Activated naive CD4-positive, alpha-beta T cell treated with anti-CD3 and anti-CD28 coated beads, Interleukin-2, amount 50 U/mL, for 24 hours (primary cell): ENCODE measurements at regions not wholly inside any gene's neighbourhood (a gene's known extent, or its start where the extent isn't known, plus 50 kb on each side); places are given as distances from the start of the nearest gene placed in this dataset.

Experiments used
- H3K27ac Mint-ChIP-seq: one replicate; pipeline ENCODE4 v1.8.0; 2021; ENCODE audit warnings: mild to moderate bottlenecking, mixed read lengths
- H3K27me3 Mint-ChIP-seq: one replicate; pipeline ENCODE4 v1.8.0; 2021; ENCODE audit warnings: mixed read lengths
- H3K36me3 Mint-ChIP-seq: one replicate; pipeline ENCODE4 v1.8.0; 2021; ENCODE audit warnings: mixed read lengths
- H3K4me1 Mint-ChIP-seq: one replicate; pipeline ENCODE4 v1.8.0; 2021; ENCODE audit warnings: mixed read lengths
- H3K4me3 Mint-ChIP-seq: one replicate; pipeline ENCODE4 v1.8.0; 2021; ENCODE audit warnings: mild to moderate bottlenecking, mixed read lengths
- H3K9me3 Mint-ChIP-seq: one replicate; pipeline ENCODE4 v1.8.0; 2021; ENCODE audit warnings: mixed read lengths

GRCh38 chr12:91289906-91290305 lies 107.3 kb upstream of the DCN start:
- Mint-ChIP-seq H3K4me1 (no peaks in the 10 kb centered on the region), H3K9me3 (no peaks in the 10 kb centered on the region), H3K36me3 (no peaks in the 10 kb centered on the region), H3K27ac (no peak overlapping the region), H3K4me3 (no peak overlapping the region), H3K27me3 (peaks cover 7% of the 10 kb centered on the region)

- Mint-ChIP-seq H3K4me1 (no peaks in the 10 kb centered on the region), H3K36me3 (no peaks in the 10 kb centered on the region), H3K4me3 (no peak overlapping the region), H3K27ac (no peak overlapping the region), H3K9me3 (no peaks in the 10 kb centered on the region), H3K27me3 (peaks cover 9% of the 10 kb centered on the region)
These were observed 106.5 kb upstream of the DCN start for GRCh38 chr12:91289072-91289471.

GRCh38 chr12:91287753-91288152 lies 105.1 kb upstream of the DCN start:
- Mint-ChIP-seq H3K4me3 (no peak overlapping the region), H3K27me3 (peaks cover 4% of the 10 kb centered on the region), H3K27ac (no peak overlapping the region), H3K4me1 (no peaks in the 10 kb centered on the region), H3K9me3 (no peaks in the 10 kb centered on the region), H3K36me3 (no peaks in the 10 kb centered on the region)

GRCh38 chr12:91278126-91278525 lies 95.5 kb upstream of the DCN start:
- no peaks in the 10 kb centered on the region for H3K4me1 Mint-ChIP-seq
- H3K27me3 Mint-ChIP-seq: peaks cover 9% of the 10 kb centered on the region
- H3K9me3 Mint-ChIP-seq: no peaks in the 10 kb centered on the region
- no peak overlapping the region for H3K27ac Mint-ChIP-seq
- H3K36me3 Mint-ChIP-seq: no peaks in the 10 kb centered on the region
- no peak overlapping the region for H3K4me3 Mint-ChIP-seq

- no peak overlapping the region for H3K4me3 Mint-ChIP-seq
- no peak overlapping the region for H3K27ac Mint-ChIP-seq
- no peaks in the 10 kb centered on the region for H3K4me1 Mint-ChIP-seq
- H3K36me3 Mint-ChIP-seq: no peaks in the 10 kb centered on the region
- peaks cover 12% of the 10 kb centered on the region for H3K27me3 Mint-ChIP-seq
- no peaks in the 10 kb centered on the region for H3K9me3 Mint-ChIP-seq
These were observed 93.9 kb upstream of the DCN start for GRCh38 chr12:91276509-91276908.

GRCh38 chr12:91275321-91275720 lies 92.7 kb upstream of the DCN start:
- no peaks in the 10 kb centered on the region for H3K9me3 Mint-ChIP-seq
- H3K4me3 Mint-ChIP-seq: no peak overlapping the region
- H3K27ac Mint-ChIP-seq: no peak overlapping the region
- H3K4me1 Mint-ChIP-seq: no peaks in the 10 kb centered on the region
- H3K36me3 Mint-ChIP-seq: no peaks in the 10 kb centered on the region
- H3K27me3 Mint-ChIP-seq: peaks cover 15% of the 10 kb centered on the region

- Mint-ChIP-seq H3K27ac (no peak overlapping the region), H3K9me3 (no peaks in the 10 kb centered on the region), H3K4me1 (no peaks in the 10 kb centered on the region), H3K4me3 (no peak overlapping the region), H3K27me3 (peaks cover 15% of the 10 kb centered on the region), H3K36me3 (no peaks in the 10 kb centered on the region)
These were observed 92.3 kb upstream of the DCN start for GRCh38 chr12:91274916-91275315.

GRCh38 chr12:91273560-91273959 lies 90.9 kb upstream of the DCN start:
- H3K4me1 Mint-ChIP-seq: no peaks in the 10 kb centered on the region
- no peak overlapping the region for H3K4me3 Mint-ChIP-seq
- peaks cover 15% of the 10 kb centered on the region for H3K27me3 Mint-ChIP-seq
- H3K9me3 Mint-ChIP-seq: no peaks in the 10 kb centered on the region
- H3K36me3 Mint-ChIP-seq: no peaks in the 10 kb centered on the region
- no peak overlapping the region for H3K27ac Mint-ChIP-seq

- no peak overlapping the region for H3K4me3 Mint-ChIP-seq
- no peak overlapping the region for H3K27ac Mint-ChIP-seq
- no peaks in the 10 kb centered on the region for H3K36me3 Mint-ChIP-seq
- H3K27me3 Mint-ChIP-seq: peaks cover 12% of the 10 kb centered on the region
- no peaks in the 10 kb centered on the region for H3K4me1 Mint-ChIP-seq
- no peaks in the 10 kb centered on the region for H3K9me3 Mint-ChIP-seq
These were observed 89.9 kb upstream of the DCN start for GRCh38 chr12:91272461-91273063.

GRCh38 chr12:91271185-91271584 lies 88.6 kb upstream of the DCN start:
- H3K36me3 Mint-ChIP-seq: no peaks in the 10 kb centered on the region
- H3K27ac Mint-ChIP-seq: no peak overlapping the region
- H3K4me3 Mint-ChIP-seq: no peak overlapping the region
- H3K9me3 Mint-ChIP-seq: no peaks in the 10 kb centered on the region
- no peaks in the 10 kb centered on the region for H3K4me1 Mint-ChIP-seq
- peaks cover 12% of the 10 kb centered on the region for H3K27me3 Mint-ChIP-seq

- Mint-ChIP-seq H3K27me3 (peaks cover 9% of the 10 kb centered on the region), H3K36me3 (no peaks in the 10 kb centered on the region), H3K4me3 (no peak overlapping the region), H3K9me3 (no peaks in the 10 kb centered on the region), H3K4me1 (no peaks in the 10 kb centered on the region), H3K27ac (no peak overlapping the region)
These were observed 84.4 kb upstream of the DCN start for GRCh38 chr12:91267039-91267438.

- Mint-ChIP-seq H3K27me3 (peaks cover 6% of the 10 kb centered on the region), H3K4me3 (no peak overlapping the region), H3K9me3 (no peaks in the 10 kb centered on the region), H3K36me3 (no peaks in the 10 kb centered on the region), H3K27ac (no peak overlapping the region), H3K4me1 (no peaks in the 10 kb centered on the region)
These were observed 81.6 kb upstream of the DCN start for GRCh38 chr12:91264178-91264577.

GRCh38 chr12:91261820-91262676 lies 79.4 kb upstream of the DCN start:
- H3K27me3 Mint-ChIP-seq: peaks cover 7% of the 10 kb centered on the region
- H3K4me3 Mint-ChIP-seq: no peak overlapping the region
- H3K4me1 Mint-ChIP-seq: no peaks in the 10 kb centered on the region
- no peak overlapping the region for H3K27ac Mint-ChIP-seq
- H3K9me3 Mint-ChIP-seq: no peaks in the 10 kb centered on the region
- no peaks in the 10 kb centered on the region for H3K36me3 Mint-ChIP-seq

- Mint-ChIP-seq H3K27ac (no peak overlapping the region), H3K36me3 (no peaks in the 10 kb centered on the region), H3K27me3 (peaks cover 4% of the 10 kb centered on the region), H3K4me1 (no peaks in the 10 kb centered on the region), H3K9me3 (no peaks in the 10 kb centered on the region), H3K4me3 (no peak overlapping the region)
These were observed 73.8 kb upstream of the DCN start for GRCh38 chr12:91256411-91256810.

GRCh38 chr12:91252341-91252740 lies 69.7 kb upstream of the DCN start:
- Mint-ChIP-seq H3K4me3 (no peak overlapping the region), H3K4me1 (no peaks in the 10 kb centered on the region), H3K9me3 (peaks cover 5% of the 10 kb centered on the region), H3K27me3 (peaks cover 1% of the 10 kb centered on the region), H3K27ac (no peak overlapping the region), H3K36me3 (no peaks in the 10 kb centered on the region)

- H3K27ac Mint-ChIP-seq: no peak overlapping the region
- no peaks in the 10 kb centered on the region for H3K4me1 Mint-ChIP-seq
- peaks cover 1% of the 10 kb centered on the region for H3K27me3 Mint-ChIP-seq
- H3K4me3 Mint-ChIP-seq: no peak overlapping the region
- H3K36me3 Mint-ChIP-seq: no peaks in the 10 kb centered on the region
- peaks cover 5% of the 10 kb centered on the region for H3K9me3 Mint-ChIP-seq
These were observed 67.7 kb upstream of the DCN start for GRCh38 chr12:91250273-91250665.
